ENCODE measurements at regions not wholly inside any gene's neighbourhood (a gene's known extent, or its start where the extent isn't known, plus 50 kb on each side); places are given as distances from the start of the nearest gene placed in this dataset.

DNA sequence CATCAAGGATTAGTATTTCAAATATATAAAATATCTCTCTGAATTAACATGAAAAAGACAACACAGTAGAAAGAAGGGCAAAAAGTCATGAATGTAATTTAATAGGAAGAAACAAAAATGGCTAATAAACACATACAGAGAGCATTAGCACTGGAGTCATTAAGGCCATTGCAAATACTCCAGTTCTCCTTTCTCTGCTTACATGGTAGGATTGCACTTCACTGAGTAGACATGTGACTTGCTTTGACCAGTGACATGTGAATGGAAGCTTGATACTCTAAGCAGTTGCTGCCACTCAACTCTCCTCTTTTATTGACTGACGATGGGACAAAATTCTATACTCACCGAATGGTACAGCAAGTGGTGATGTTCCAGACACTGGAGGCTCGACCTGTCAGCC, 153.9 kb upstream of the LGALSL start:
- Histone ChIP-seq H3K36me3 (no peaks in the 10 kb centered on the region), H3K27me3 (ENCODE audit: low read depth) (no peaks in the 10 kb centered on the region), H3K9me3 (replicated peaks) (peaks cover 4% of the 10 kb centered on the region), H3K27ac (replicated peaks) (no peak overlapping the region), H3K4me1 (no peaks in the 10 kb centered on the region), H3K4me3 (no peak overlapping the region)
- TF ChIP-seq, protein P1, sequence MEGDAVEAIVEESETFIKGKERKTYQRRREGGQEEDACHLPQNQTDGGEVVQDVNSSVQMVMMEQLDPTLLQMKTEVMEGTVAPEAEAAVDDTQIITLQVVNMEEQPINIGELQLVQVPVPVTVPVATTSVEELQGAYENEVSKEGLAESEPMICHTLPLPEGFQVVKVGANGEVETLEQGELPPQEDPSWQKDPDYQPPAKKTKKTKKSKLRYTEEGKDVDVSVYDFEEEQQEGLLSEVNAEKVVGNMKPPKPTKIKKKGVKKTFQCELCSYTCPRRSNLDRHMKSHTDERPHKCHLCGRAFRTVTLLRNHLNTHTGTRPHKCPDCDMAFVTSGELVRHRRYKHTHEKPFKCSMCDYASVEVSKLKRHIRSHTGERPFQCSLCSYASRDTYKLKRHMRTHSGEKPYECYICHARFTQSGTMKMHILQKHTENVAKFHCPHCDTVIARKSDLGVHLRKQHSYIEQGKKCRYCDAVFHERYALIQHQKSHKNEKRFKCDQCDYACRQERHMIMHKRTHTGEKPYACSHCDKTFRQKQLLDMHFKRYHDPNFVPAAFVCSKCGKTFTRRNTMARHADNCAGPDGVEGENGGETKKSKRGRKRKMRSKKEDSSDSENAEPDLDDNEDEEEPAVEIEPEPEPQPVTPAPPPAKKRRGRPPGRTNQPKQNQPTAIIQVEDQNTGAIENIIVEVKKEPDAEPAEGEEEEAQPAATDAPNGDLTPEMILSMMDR (IDR thresholded peaks at IDR 0.05; ENCODE audit: borderline replicate concordance), result no peak
- intact Hi-C loops (cut with micrococcal nuclease), result no loop called here
- no peak for DNase-seq

DNA sequence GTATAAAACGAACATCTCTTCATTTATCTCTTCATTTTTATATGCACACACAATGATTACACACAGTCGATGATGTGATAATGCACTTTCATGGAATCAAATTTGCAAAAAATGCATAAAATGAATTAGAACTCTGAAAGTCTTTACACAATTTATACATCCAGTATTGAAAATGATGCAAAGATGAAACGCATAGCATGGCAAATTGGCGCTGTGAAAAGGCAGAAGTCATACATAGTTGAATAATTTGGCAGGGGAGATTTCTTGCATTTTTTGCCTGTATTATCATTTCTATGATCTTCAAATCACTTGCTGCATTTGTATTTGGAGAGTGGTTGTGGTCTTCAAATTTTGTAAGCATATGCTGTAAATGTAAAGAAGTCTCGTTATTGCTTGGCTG, 150.7 kb upstream of the LGALSL start:
- no peaks in the 10 kb centered on the region for H3K4me1 ChIP-seq
- TF ChIP-seq, protein P1 (IDR thresholded peaks at IDR 0.05; ENCODE audit: borderline replicate concordance), result no peak
- peaks cover 23% of the 10 kb centered on the region for H3K9me3 ChIP-seq (replicated peaks)
- no peaks in the 10 kb centered on the region for H3K36me3 ChIP-seq
- H3K27ac ChIP-seq (replicated peaks), result no peak overlapping the region
- no peak for DNase-seq
- no peaks in the 10 kb centered on the region for H3K27me3 ChIP-seq (ENCODE audit: low read depth)
- H3K4me3 ChIP-seq, result no peak overlapping the region
- intact Hi-C loops (cut with micrococcal nuclease), result no loop called here

DNA sequence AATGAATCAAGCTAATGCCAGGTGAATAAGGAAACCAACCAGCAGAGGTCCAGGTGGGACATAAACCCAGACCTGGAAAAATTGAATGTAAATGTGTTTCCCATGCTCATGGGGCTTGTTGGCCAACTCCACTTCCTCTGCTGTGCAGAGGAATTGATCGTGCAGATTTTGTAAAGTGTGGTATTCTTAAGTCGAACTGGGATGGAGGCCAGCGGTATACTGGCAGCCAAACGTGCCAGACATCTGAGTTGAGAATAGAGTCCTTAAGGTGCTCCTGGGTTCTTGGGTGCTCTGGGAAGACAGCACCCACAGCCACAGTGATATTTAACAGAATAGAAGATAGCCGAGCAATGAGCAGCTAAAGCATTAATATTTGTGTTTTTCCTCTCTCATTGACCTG, 146.5 kb upstream of the LGALSL start:
- no peak overlapping the region for H3K4me3 ChIP-seq
- intact Hi-C loops (cut with micrococcal nuclease), result no loop called here
- peaks cover 23% of the 10 kb centered on the region for H3K9me3 ChIP-seq (replicated peaks)
- H3K36me3 ChIP-seq, result no peaks in the 10 kb centered on the region
- DNase-seq, result no peak
- TF ChIP-seq, protein P1 (IDR thresholded peaks at IDR 0.05; ENCODE audit: borderline replicate concordance), result no peak
- no peaks in the 10 kb centered on the region for H3K27me3 ChIP-seq (ENCODE audit: low read depth)
- H3K27ac ChIP-seq (replicated peaks), result no peak overlapping the region
- peaks cover 13% of the 10 kb centered on the region for H3K4me1 ChIP-seq

DNA sequence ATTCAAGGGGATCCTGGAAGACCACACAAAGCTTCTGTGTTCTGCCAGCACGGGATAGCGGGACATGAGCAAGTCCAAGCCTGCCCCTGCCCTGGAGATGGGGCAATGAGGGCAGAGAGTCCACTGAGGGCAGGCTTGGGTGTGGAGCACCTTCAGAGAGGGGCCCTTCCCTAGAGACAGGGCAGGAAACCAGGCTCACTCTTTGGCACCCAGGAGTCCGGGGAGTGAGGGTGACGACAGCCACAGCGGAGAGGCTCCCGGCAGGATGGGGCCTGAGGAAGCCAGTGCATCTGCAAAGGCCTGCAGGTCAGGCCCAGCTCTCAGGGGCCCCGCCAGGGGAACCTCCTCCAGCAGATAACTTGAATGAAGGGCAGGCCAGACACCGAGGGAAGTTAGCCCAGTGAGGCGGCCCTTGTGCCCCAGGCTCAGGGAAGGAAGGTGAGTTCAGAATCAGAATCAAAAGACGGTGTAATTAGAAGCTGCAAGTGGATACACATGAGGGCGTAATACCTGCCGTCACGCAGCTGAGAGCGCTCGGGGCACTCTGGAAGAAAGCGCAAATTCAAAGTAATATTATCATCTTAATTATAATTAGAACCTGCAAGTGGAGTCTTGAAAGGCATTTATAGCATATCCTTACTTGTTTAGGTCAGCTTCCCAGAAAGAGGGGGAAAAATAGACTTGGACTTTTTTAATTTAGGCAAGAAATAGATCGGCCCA, 142.6 kb upstream of the LGALSL start:
- intact Hi-C loops (cut with micrococcal nuclease), result loop anchor here (10.0 kb wide), 1 partner anchor 177 kb away; no protein-coding TSS in a partner anchor
- TF ChIP-seq, protein P1 (IDR thresholded peaks at IDR 0.05; ENCODE audit: borderline replicate concordance), result no peak
- Histone ChIP-seq H3K4me3 (no peak overlapping the region), H3K4me1 (peaks cover 27% of the 10 kb centered on the region), H3K36me3 (no peaks in the 10 kb centered on the region), H3K27ac (replicated peaks) (peak overlapping the region; percentile 64), H3K27me3 (ENCODE audit: low read depth) (no peaks in the 10 kb centered on the region), H3K9me3 (replicated peaks) (peaks cover 6% of the 10 kb centered on the region)
- DNase-seq, result no peak

DNA sequence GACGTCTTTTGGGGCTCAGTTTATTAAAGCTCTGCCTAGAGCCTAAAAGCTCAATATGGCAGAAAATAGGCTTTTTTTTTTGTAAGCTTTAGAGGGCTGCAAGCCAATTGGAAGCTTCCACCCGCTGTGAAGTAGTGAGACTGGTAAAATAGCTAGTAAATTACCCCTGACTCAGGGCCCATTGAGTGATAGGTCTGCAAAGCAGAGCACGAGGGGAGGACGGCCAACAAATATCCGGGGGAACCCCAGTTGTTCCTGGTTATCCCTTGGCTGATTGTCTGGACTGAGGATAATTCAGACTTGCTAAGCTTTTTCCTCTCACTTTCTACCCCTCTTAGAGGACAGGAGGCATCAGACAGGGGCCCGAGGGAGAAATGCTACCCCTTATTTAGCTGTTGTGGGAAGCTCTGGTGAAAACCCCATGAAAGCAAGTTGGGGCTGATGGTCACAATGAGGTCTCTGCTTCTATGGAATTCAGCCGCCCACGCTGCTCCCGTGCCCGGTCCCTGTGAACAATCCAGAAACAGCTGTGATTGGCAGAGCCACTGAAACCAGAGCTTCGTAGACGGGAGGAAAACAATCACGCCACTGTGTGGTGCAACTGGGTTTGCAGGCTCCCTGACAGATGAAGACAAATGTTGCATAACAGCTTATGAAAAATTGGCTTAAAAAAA, 141.9 kb upstream of the LGALSL start:
- Histone ChIP-seq H3K27ac (replicated peaks) (peak overlapping the region; percentile 64), H3K9me3 (replicated peaks) (no peaks in the 10 kb centered on the region), H3K36me3 (no peaks in the 10 kb centered on the region), H3K4me1 (peaks cover 27% of the 10 kb centered on the region), H3K27me3 (ENCODE audit: low read depth) (no peaks in the 10 kb centered on the region), H3K4me3 (peak overlapping the region; percentile 32)
- TF ChIP-seq, protein P1 (IDR thresholded peaks at IDR 0.05; ENCODE audit: borderline replicate concordance), result peak; percentile 74
- intact Hi-C loops (cut with micrococcal nuclease), result loop anchor here (10.0 kb wide), 1 partner anchor 177 kb away; no protein-coding TSS in a partner anchor
- peak; percentile 72 for DNase-seq
